ACHN (cell line): ENCODE measurements at regions not wholly inside any gene's neighbourhood (a gene's known extent, or its start where the extent isn't known, plus 50 kb on each side); places are given as distances from the start of the nearest gene placed in this dataset.

ENCODE experiments used
- DNase-seq: peaks from one replicate; pipeline ENCODE4 v3.0.0-alpha.2; 2015
- in situ Hi-C: cut with HindIII; loops from 2 replicates; pipeline ENCODE4 v1.10.0; 2017; ENCODE audit warnings: low sequenced_read_pairs, low pct_ligation_motif_present, low pct_unique_long_range_greater_than_20kb

GRCh38 chr18:41153871-41154270, 801.2 kb upstream of the PIK3C3 start:
- in situ Hi-C loops, result no loop called here
- no peak for DNase-seq

GRCh38 chr18:41150316-41150715, 804.7 kb upstream of the PIK3C3 start:
- in situ Hi-C loops, result no loop called here

DNA sequence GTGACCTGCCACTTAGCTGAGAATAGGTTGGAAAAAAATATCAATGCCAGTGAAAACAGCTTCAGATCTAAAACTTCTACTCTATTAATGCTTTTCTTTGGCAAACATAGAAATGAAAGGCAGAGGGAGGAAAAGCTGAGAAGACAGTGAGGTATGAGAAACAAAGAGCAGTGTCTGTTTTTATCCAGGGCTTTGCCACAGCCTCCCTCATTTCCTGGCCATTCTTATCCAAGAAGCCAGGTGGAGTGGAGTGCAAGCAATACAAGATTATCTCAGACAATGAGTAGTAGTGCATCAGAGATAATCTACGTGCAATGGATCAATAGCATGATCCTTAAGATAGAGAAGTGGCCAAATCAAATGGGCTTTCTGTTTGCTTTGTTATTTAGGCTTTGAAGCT, 808.7 kb upstream of the PIK3C3 start:
- no peak for DNase-seq
- in situ Hi-C loops, result no loop called here

More at GRCh38 chr18:41150316-41150715, 804.7 kb upstream of the PIK3C3 start:
- DNase-seq, result no peak

GRCh38 chr18:41145516-41145915, 809.5 kb upstream of the PIK3C3 start:
- DNase-seq, result no peak
- in situ Hi-C loops, result no loop called here

GRCh38 chr18:41144441-41144840, 810.6 kb upstream of the PIK3C3 start:
- DNase-seq, result no peak
- in situ Hi-C loops, result no loop called here

GRCh38 chr18:41140506-41140905, 814.5 kb upstream of the PIK3C3 start:
- DNase-seq, result no peak
- in situ Hi-C loops, result no loop called here

DNA sequence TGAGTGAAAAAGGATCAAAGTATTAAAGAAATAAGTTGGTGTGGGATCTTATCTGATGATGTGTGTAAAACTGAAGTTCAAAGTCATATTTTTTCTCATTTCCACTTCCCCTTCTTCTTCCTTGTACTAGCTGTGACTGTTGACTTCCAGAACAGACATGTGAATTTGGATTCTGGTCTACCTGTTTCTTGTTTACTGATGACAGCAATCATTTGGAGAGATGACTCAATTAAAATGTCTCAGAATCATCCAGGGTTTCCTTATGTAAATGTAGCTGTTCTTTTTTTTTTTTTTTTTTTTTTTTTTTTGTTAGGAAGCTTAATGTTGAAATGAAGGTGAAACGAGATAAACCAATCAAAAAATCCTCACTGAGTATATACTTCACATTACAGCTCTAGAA, 819.9 kb upstream of the PIK3C3 start:
- in situ Hi-C loops, result no loop called here
- no peak for DNase-seq

- DNase-seq, result no peak
- in situ Hi-C loops, result no loop called here
Observed at GRCh38 chr18:41134426-41134825, 820.6 kb upstream of the PIK3C3 start.

GRCh38 chr18:41131050-41131449, 824.0 kb upstream of the PIK3C3 start:
- no peak for DNase-seq
- in situ Hi-C loops, result no loop called here

- no peak for DNase-seq
- in situ Hi-C loops, result no loop called here
Observed at GRCh38 chr18:41128545-41128944, 826.5 kb upstream of the PIK3C3 start.

DNA sequence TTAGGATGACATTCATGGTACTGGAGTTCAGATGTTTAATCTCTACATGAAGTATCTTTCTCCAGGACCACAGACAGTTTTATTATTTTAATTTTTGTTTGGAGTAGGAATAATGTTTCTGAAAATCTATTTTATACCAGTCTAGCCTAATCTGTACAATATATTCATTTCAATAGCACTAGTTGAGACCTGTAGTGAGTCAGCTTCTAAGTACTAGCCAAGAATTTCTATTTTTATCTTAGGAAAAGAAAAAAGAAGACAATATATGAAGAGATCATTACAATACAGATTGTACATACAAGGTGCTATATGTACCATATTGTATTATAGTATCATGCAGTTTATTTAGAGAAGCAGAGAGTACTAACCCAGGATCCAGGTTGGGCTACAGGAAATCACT, 826.9 kb upstream of the PIK3C3 start:
- no peak for DNase-seq
- in situ Hi-C loops, result no loop called here

DNA sequence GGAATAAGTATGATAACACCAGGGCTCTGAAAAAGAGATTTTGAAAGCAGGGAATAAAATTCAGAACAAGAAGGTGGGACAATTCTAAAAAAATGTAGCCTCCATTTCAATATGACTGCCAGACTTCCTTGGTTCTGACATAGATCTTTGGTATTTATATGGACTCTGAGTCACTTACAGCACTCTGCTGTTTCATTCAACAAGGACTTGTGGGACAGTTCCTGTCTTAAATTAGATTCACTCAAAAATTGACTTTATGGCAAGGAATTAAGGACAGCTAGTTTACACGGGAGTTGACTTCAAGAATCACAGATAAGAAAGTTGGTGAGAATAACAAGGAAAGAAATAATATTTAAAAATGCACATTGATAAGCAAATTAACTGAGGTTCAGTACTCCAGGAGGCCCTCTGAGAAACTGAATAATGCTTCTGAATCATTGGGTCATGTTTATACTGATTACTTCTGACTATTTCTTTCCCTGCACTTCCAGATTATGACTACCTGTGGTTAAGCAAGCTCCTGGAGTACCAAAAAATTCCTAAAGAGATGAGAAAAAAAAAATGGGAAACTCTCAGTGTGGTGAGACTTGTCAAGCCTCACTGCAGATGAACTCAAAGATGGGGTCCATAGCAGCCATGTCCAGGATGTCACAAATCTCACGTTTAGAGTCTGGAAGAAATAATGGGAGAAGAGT, 828.3 kb upstream of the PIK3C3 start:
- DNase-seq, result no peak
- in situ Hi-C loops, result no loop called here

- in situ Hi-C loops, result no loop called here
- no peak for DNase-seq
Observed at GRCh38 chr18:41121116-41121826, 833.8 kb upstream of the PIK3C3 start.

DNA sequence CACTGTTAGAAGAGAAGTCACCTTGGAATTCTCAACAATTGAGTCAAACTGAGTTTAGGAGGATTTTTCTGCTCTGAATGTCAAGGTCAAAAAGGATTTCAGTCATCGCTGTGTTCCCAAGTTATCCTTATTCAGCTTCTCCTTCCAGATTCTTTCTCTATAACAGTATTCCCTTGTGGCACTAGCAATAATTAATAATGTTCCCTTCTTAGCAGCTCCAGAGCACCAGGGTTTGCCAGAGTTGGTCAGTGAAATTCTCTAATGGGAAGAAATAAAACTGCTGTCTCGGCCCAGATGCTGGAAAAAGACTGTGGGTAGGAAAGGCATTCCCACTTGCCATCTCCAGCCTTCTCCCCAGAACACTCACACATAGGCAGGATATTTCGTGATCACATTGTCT, 836.0 kb upstream of the PIK3C3 start:
- no peak for DNase-seq
- in situ Hi-C loops, result no loop called here

DNA sequence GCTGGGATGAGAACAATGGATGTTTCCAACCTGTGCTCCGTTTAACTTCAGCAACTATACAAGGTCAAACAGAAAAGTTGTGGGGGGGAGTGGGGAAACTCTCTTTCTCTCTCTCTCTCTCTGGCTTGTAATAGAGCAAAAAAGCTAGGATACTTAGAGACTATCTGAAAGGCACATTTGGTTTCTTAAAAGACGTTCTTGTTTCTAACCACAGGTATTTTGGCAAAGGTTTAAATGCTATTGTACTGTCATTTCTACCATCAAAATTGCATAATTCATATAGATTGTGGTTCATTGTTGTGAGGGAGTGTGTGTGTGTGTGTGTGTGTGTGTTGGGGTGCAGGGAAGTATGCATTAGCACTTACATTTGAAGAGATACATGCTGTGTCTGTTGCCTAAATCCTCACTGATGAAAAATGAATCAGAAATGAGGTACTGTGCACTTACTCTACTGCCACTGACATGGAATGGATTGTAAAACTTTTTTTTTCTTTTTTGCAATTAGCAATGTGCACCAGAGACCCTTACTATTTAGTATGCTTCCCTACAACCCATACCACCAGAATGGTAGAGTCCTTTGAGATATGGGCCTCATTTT, 841.0 kb upstream of the PIK3C3 start:
- no peak for DNase-seq
- in situ Hi-C loops, result no loop called here

- in situ Hi-C loops, result no loop called here
- no peak for DNase-seq
Observed at GRCh38 chr18:41099451-41099850, 855.6 kb upstream of the PIK3C3 start.

- DNase-seq, result no peak
- in situ Hi-C loops, result no loop called here
Observed at GRCh38 chr18:41096504-41096903, 858.5 kb upstream of the PIK3C3 start.

- no peak for DNase-seq
Observed at GRCh38 chr18:41077076-41077475, 878.0 kb upstream of the PIK3C3 start.

DNA sequence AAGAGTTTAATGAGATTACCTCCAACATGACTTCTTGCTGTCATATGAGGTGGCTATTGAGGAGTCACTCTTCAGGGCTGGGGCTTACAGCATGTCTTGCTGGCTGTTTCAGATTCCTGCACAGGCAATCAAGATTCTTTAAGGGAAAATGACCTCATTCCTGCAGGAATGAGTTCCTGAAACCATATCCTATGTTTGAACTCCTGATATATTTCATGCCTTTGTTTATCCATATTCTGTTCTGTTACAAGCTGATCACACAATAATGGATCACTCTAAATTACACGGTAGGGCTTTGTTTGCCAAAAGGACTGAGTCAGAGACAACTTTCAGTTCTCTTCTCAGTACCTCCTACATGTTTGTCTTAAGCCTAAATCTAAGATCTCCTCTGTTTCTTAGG, 879.8 kb upstream of the PIK3C3 start:
- DNase-seq, result no peak
- in situ Hi-C loops, result no loop called here

More at GRCh38 chr18:41077076-41077475, 878.0 kb upstream of the PIK3C3 start:
- in situ Hi-C loops, result no loop called here
